ENCODE measurements at regions not wholly inside any gene's neighbourhood (a gene's known extent, or its start where the extent isn't known, plus 50 kb on each side); places are given as distances from the start of the nearest gene placed in this dataset.

DNA sequence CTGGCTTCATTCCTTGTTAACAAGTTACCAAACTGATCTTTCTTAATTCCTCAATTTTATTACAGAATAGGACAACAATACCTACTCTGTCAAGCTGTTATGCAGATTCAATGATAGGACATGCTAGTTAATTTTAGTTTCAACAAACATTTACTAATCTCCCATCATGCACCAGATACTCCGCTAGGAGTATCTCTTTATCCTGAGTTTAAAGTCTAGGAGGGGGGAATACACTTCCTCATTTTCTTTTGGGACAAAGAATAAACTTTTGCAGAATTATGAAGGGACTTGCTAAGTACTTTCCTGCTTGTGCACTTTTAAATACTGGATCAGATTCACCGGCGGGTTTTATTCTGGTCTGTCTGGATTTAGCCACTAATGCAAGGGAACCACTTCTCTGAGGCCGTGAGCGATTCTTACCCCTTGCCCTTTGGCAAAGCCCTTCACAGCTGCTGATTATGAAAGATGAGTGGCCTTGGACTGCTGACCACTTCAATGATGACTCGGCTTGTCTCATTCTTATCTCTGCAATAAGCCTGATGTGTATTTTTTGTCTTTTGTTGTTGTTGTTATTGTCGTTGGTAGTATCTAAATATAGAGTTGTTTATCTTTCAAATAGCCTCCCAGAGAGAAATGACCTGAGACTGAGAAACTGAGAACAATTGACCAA, 73.9 kb downstream of the RMI1 start:
- Histone ChIP-seq H3K36me3 (no peaks in the 10 kb centered on the region), H3K9me3 (no peaks in the 10 kb centered on the region), H3K4me3 (no peak overlapping the region), H3K27me3 (no peaks in the 10 kb centered on the region), H3K4me1 (no peaks in the 10 kb centered on the region), H3K27ac (no peak overlapping the region)
- intact Hi-C loops (cut with DNase I; ENCODE audit: low total_unique reads): no loop called here
- TF ChIP-seq, protein P1, sequence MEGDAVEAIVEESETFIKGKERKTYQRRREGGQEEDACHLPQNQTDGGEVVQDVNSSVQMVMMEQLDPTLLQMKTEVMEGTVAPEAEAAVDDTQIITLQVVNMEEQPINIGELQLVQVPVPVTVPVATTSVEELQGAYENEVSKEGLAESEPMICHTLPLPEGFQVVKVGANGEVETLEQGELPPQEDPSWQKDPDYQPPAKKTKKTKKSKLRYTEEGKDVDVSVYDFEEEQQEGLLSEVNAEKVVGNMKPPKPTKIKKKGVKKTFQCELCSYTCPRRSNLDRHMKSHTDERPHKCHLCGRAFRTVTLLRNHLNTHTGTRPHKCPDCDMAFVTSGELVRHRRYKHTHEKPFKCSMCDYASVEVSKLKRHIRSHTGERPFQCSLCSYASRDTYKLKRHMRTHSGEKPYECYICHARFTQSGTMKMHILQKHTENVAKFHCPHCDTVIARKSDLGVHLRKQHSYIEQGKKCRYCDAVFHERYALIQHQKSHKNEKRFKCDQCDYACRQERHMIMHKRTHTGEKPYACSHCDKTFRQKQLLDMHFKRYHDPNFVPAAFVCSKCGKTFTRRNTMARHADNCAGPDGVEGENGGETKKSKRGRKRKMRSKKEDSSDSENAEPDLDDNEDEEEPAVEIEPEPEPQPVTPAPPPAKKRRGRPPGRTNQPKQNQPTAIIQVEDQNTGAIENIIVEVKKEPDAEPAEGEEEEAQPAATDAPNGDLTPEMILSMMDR (IDR thresholded peaks at IDR 0.05): no peak
- no peak for DNase-seq

DNA sequence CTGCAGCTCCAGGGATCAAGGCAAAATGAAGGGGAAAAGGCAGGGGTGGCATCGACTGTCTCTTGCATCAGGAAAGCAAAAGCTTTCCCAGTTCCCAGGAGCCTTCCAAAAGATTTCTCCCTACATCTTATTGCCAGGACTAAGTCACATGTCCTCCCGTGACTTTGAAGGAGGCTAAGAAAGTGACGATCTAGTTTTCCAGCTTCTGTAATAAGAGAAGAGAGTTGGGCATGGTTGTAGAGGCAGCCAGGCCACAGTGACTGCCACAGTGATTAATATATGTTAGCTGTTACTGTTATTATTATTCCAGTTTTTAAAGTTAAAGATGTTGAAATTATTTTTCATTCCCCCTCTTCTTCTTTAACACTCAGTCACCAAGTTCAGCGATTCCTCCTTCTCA, 77.1 kb downstream of the RMI1 start:
- no peaks in the 10 kb centered on the region for H3K4me1 ChIP-seq
- H3K27ac ChIP-seq: no peak overlapping the region
- TF ChIP-seq, protein P1 (IDR thresholded peaks at IDR 0.05): no peak
- DNase-seq: no peak
- intact Hi-C loops (cut with DNase I; ENCODE audit: low total_unique reads): no loop called here
- no peaks in the 10 kb centered on the region for H3K27me3 ChIP-seq
- no peak overlapping the region for H3K4me3 ChIP-seq
- no peaks in the 10 kb centered on the region for H3K9me3 ChIP-seq
- no peaks in the 10 kb centered on the region for H3K36me3 ChIP-seq

DNA sequence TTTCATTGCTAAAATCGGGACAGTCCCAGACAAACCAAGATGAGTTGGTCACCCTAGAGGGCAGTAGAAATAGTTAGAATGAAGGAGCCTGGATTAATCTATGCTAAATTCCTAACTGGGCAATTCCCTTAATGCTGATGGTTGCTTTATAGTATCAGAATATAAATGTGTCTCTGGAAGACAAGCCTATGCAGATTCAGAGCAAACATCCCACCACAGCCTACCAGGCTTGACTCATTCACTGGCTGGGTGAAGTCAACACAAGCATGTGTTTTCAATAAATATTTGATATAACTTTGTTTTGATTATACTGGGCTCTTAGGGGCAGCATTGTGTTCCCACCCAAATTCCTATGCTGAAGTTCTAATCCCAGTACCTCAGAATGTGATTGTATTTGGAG, 79.3 kb downstream of the RMI1 start:
- TF ChIP-seq, protein P1 (IDR thresholded peaks at IDR 0.05): no peak
- H3K9me3 ChIP-seq: no peaks in the 10 kb centered on the region
- intact Hi-C loops (cut with DNase I; ENCODE audit: low total_unique reads): no loop called here
- no peak overlapping the region for H3K27ac ChIP-seq
- H3K4me1 ChIP-seq: no peaks in the 10 kb centered on the region
- H3K36me3 ChIP-seq: no peaks in the 10 kb centered on the region
- no peak for DNase-seq
- H3K4me3 ChIP-seq: no peak overlapping the region
- no peaks in the 10 kb centered on the region for H3K27me3 ChIP-seq

DNA sequence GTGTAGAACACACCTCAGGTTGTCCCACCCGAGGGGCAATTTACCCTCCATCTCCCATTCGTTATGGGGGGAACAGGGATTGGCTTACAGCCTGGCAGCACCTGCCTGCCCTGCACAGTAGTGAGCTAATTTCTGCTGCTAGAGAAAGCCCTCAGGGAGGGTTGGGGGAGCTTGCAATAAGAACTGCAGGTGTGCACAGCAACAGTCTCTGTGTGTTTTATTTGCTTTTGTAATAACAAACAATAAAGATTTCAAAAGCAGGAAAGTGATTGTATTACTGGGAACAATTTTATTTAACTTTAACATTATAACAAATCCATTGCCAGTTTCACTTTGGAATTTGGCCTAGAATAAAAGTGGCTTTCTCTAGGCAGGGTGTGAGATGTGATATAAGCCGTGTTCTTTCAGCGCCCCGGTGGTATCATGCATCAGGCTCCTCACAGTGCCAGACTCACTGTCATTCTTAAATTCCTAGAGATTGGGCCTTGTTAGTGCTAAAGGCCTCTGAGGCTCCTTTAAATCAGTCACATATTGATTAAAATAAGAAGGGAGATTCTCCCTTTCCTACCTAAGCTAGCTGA, 81.1 kb downstream of the RMI1 start:
- H3K9me3 ChIP-seq: no peaks in the 10 kb centered on the region
- H3K4me1 ChIP-seq: no peaks in the 10 kb centered on the region
- H3K27me3 ChIP-seq: no peaks in the 10 kb centered on the region
- intact Hi-C loops (cut with DNase I; ENCODE audit: low total_unique reads): no loop called here
- no peak overlapping the region for H3K27ac ChIP-seq
- DNase-seq: no peak
- no peaks in the 10 kb centered on the region for H3K36me3 ChIP-seq
- TF ChIP-seq, protein P1 (IDR thresholded peaks at IDR 0.05): no peak
- H3K4me3 ChIP-seq: no peak overlapping the region

DNA sequence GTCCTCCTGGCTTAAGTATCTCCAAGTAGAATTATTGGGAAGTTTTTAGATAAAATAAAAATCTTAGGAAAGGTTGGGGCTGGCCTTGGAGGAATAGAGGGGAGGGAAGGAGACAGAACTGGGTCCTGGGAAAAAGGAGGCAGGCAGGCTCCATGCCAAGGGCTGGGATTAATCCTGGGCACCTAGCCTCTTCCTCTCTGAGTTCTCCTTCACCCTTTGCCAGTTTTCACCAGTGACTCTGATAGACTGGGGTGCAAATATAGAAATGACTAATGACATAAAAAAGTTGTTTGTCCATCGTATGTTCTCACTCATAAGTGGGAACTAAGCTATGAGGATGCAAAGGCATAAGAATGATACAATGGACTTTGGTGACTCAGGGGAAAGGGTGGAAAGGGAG, 81.9 kb downstream of the RMI1 start:
- H3K4me3 ChIP-seq: no peak overlapping the region
- no peaks in the 10 kb centered on the region for H3K4me1 ChIP-seq
- H3K36me3 ChIP-seq: no peaks in the 10 kb centered on the region
- H3K27me3 ChIP-seq: no peaks in the 10 kb centered on the region
- H3K9me3 ChIP-seq: no peaks in the 10 kb centered on the region
- DNase-seq: no peak
- no peak overlapping the region for H3K27ac ChIP-seq
- intact Hi-C loops (cut with DNase I; ENCODE audit: low total_unique reads): no loop called here
- TF ChIP-seq, protein P1 (IDR thresholded peaks at IDR 0.05): no peak
